CD14-positive monocyte (primary cell): ENCODE measurements at regions not wholly inside any gene's neighbourhood (a gene's known extent, or its start where the extent isn't known, plus 50 kb on each side); places are given as distances from the start of the nearest gene placed in this dataset.

Experiments used
- DNase-seq, 3 donors: peaks; one replicate each; pipeline ENCODE4 v3.0.0-alpha.2; 2011 to 2022
- H2AFZ ChIP-seq: 2 replicates; pipeline ENCODE4 v1.6.0; 2012; ENCODE audit warnings: mild to moderate bottlenecking, low read depth, low read length, inconsistent platforms; ENCODE audit not compliant: insufficient read depth, poor library complexity, severe bottlenecking
- H3K27ac ChIP-seq, 2 donors: 1 replicate in 1 of 2; 2 replicates in 1 of 2; pipeline ENCODE4 v1.5.1; 2012 to 2013; ENCODE audit warnings: low read length in 2 of 2, control low read depth in 1 of 2, inconsistent platforms in 1 of 2, low read depth in 1 of 2, mild to moderate bottlenecking in 1 of 2
- H3K27me3 ChIP-seq, 2 donors: one replicate each; pipeline versions ENCODE4 v1.6.0 to v1.6.1; 2011 to 2013; ENCODE audit warnings: low read length in 2 of 2; ENCODE audit not compliant: control insufficient read depth in 2 of 2, insufficient read depth in 2 of 2
- H3K36me3 ChIP-seq, 2 donors: replicated peaks in 1 of 2; 1 replicate in 1 of 2; 2 replicates in 1 of 2; pipeline versions ENCODE4 v1.5.1 to v1.6.1; 2012 to 2013; ENCODE audit warnings: low read length in 2 of 2, control low read depth in 1 of 2, inconsistent platforms in 1 of 2, mild to moderate bottlenecking in 1 of 2; ENCODE audit not compliant: insufficient read depth in 2 of 2, control insufficient read depth in 1 of 2
- H3K4me1 ChIP-seq, 2 donors: 1 replicate in 1 of 2; 2 replicates in 1 of 2; pipeline versions ENCODE4 v1.5.1 to v1.6.1; 2012 to 2013; ENCODE audit warnings: low read length in 2 of 2, control low read depth in 1 of 2, inconsistent platforms in 1 of 2, mild to moderate bottlenecking in 1 of 2, moderate library complexity in 1 of 2; ENCODE audit not compliant: insufficient read depth in 2 of 2, control insufficient read depth in 1 of 2
- H3K4me2 ChIP-seq: replicated peaks from 2 replicates; pipeline ENCODE3; 2012; ENCODE audit warnings: low read length, moderate library complexity, mild to moderate bottlenecking; ENCODE audit not compliant: poor library complexity, severe bottlenecking; ENCODE audit errors: extremely low read depth
- H3K4me3 ChIP-seq, 3 experiments: fragments of 200-600 bp in 1 of 3; sonication (generic) in 1 of 3; replicated peaks in 1 of 3; 1 replicate in 2 of 3; 2 replicates in 1 of 3; pipeline ENCODE4 v1.5.1; 2011 to 2013; ENCODE audit warnings: low read length in 3 of 3, mild to moderate bottlenecking in 3 of 3, control low read depth in 2 of 3, low read depth in 2 of 3, inconsistent platforms in 1 of 3, moderate library complexity in 1 of 3
- H3K79me2 ChIP-seq: 2 replicates; pipeline ENCODE4 v1.6.0; 2012; ENCODE audit warnings: mild to moderate bottlenecking, control low read depth, inconsistent platforms, low read length, moderate library complexity; ENCODE audit not compliant: insufficient read depth
- H3K9ac ChIP-seq: 2 replicates; pipeline ENCODE4 v1.6.0; 2017; ENCODE audit warnings: low read length, mild to moderate bottlenecking; ENCODE audit not compliant: insufficient read depth, poor library complexity, severe bottlenecking
- H3K9me3 ChIP-seq, 2 donors: replicated peaks in 1 of 2; 1 replicate in 1 of 2; 2 replicates in 1 of 2; pipeline versions ENCODE4 v1.5.1 to v1.6.1; 2012 to 2013; ENCODE audit warnings: low read length in 2 of 2, control low read depth in 1 of 2; ENCODE audit not compliant: control insufficient read depth in 1 of 2, insufficient read depth in 1 of 2
- H4K20me1 ChIP-seq: 2 replicates; pipeline ENCODE4 v1.6.0; 2012; ENCODE audit warnings: mild to moderate bottlenecking, low read length, control low read depth, moderate library complexity; ENCODE audit not compliant: insufficient read depth
- H3K27ac Mint-ChIP-seq, 7 donors: one replicate each; pipeline ENCODE4 v1.8.0; 2020; ENCODE audit warnings: mild to moderate bottlenecking in 7 of 7, mixed read lengths in 7 of 7, moderate library complexity in 6 of 7, inconsistent platforms in 2 of 7
- H3K27me3 Mint-ChIP-seq, 3 donors: one replicate each; pipeline ENCODE4 v1.8.0; 2021 to 2022; ENCODE audit warnings: low read depth in 3 of 3, mild to moderate bottlenecking in 3 of 3, mixed read lengths in 3 of 3, moderate library complexity in 3 of 3, inconsistent platforms in 1 of 3
- H3K36me3 Mint-ChIP-seq, 2 donors: one replicate each; pipeline ENCODE4 v1.8.0; 2020; ENCODE audit warnings: mixed read lengths in 2 of 2, inconsistent platforms in 1 of 2, mild to moderate bottlenecking in 1 of 2
- H3K4me1 Mint-ChIP-seq: one replicate; pipeline ENCODE4 v1.8.0; 2020; ENCODE audit warnings: mild to moderate bottlenecking, mixed read lengths
- H3K4me3 Mint-ChIP-seq, 2 donors: one replicate each; pipeline ENCODE4 v1.8.0; 2020; ENCODE audit warnings: mild to moderate bottlenecking in 2 of 2, mixed read lengths in 2 of 2, moderate library complexity in 1 of 2
- H3K9me3 Mint-ChIP-seq, 7 donors: one replicate each; pipeline ENCODE4 v1.8.0; 2020 to 2022; ENCODE audit warnings: mixed read lengths in 7 of 7, mild to moderate bottlenecking in 6 of 7, moderate library complexity in 6 of 7, inconsistent platforms in 2 of 7
- WGBS: methylation state at CpG from one replicate; pipeline ENCODE4 v1.1.5; 2013; ENCODE audit warnings: missing lambda C conversion rate; ENCODE audit not compliant: insufficient coverage; 5-methylcytosine and 5-hydroxymethylcytosine counted together
- intact Hi-C, 2 donors: fragments of 100-400 bp; cut with micrococcal nuclease; formaldehyde crosslinking; loops; one replicate each; pipeline versions ENCODE4 v1.15.0 to v1.15.1; 2023
- TF ChIP-seq, protein P1 (sequence below): fragments of 200-600 bp; IDR thresholded peaks from one replicate; pipeline ENCODE4 v1.8.0; 2022; ENCODE audit warnings: antibody characterized with exemption, mild to moderate bottlenecking

- H3K27me3 ChIP-seq, result no peaks in the 10 kb centered on the region
- H3K4me2 ChIP-seq, result no peak overlapping the region
- no peaks in the 10 kb centered on the region for H3K79me2 ChIP-seq
- Mint-ChIP-seq H3K27ac (no peak overlapping the region), H3K27me3 (no peaks in the 10 kb centered on the region), H3K4me3 (no peak overlapping the region), H3K36me3 (no peaks in the 10 kb centered on the region), H3K9me3 (peaks cover 0 to 8% (median 5%) of the 10 kb centered on the region in 7 donors), H3K4me1 (peaks cover 3% of the 10 kb centered on the region)
- H4K20me1 ChIP-seq, result no peaks in the 10 kb centered on the region
- no peak overlapping the region for H2AFZ ChIP-seq
- intact Hi-C loops, result no loop called here
- H3K9ac ChIP-seq, result no peak overlapping the region
- H3K27ac ChIP-seq, result no peak overlapping the region
- no peak overlapping the region for H3K4me3 ChIP-seq
- TF ChIP-seq, protein P1, sequence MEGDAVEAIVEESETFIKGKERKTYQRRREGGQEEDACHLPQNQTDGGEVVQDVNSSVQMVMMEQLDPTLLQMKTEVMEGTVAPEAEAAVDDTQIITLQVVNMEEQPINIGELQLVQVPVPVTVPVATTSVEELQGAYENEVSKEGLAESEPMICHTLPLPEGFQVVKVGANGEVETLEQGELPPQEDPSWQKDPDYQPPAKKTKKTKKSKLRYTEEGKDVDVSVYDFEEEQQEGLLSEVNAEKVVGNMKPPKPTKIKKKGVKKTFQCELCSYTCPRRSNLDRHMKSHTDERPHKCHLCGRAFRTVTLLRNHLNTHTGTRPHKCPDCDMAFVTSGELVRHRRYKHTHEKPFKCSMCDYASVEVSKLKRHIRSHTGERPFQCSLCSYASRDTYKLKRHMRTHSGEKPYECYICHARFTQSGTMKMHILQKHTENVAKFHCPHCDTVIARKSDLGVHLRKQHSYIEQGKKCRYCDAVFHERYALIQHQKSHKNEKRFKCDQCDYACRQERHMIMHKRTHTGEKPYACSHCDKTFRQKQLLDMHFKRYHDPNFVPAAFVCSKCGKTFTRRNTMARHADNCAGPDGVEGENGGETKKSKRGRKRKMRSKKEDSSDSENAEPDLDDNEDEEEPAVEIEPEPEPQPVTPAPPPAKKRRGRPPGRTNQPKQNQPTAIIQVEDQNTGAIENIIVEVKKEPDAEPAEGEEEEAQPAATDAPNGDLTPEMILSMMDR, result no peak
- H3K4me1 ChIP-seq, result no peaks in the 10 kb centered on the region
- no CpG with 5 or more reads among the region's 5 CpGs for WGBS
- peaks cover 0 to 4% of the 10 kb centered on the region in 2 donors for H3K9me3 ChIP-seq
- H3K36me3 ChIP-seq, result no peaks in the 10 kb centered on the region
- no peak for DNase-seq
These were observed 176.9 kb upstream of the STT3B start for GRCh38 chr3:31355807-31356206.

DNA sequence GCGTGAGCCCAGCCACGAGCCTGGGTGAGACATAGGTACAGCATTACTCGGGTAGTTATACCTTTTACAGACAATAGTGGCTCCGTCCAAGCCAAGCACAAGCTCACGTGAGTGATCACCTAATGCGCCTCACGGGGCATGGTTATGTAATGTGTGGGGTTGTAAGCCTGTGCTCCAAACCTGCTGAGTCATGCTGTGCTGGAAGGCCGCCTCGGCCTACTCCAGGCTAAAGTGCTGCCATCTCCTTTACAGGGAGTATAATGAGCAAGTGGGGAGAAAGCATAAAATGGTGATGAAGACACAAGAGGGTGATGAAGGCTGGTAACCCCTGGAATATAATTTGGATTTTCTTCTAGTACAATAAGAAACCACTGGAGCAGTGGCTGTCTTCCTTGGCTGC lies 175.8 kb upstream of the STT3B start:
- no peaks in the 10 kb centered on the region for H3K36me3 Mint-ChIP-seq
- no peak overlapping the region for H3K27ac Mint-ChIP-seq
- Histone ChIP-seq H3K9me3 (peaks cover 0 to 4% of the 10 kb centered on the region in 2 donors), H3K27ac (no peak overlapping the region), H4K20me1 (no peaks in the 10 kb centered on the region), H3K36me3 (no peaks in the 10 kb centered on the region), H2AFZ (no peak overlapping the region), H3K4me1 (no peaks in the 10 kb centered on the region), H3K9ac (no peak overlapping the region), H3K27me3 (no peaks in the 10 kb centered on the region), H3K4me2 (no peak overlapping the region), H3K79me2 (no peaks in the 10 kb centered on the region), H3K4me3 (no peak overlapping the region)
- H3K4me1 Mint-ChIP-seq, result peaks cover 3% of the 10 kb centered on the region
- no peak overlapping the region for H3K4me3 Mint-ChIP-seq
- 69% methylated on average over 9 of the region's 9 CpGs for WGBS
- DNase-seq, result peak; percentile 6 to 42 (median 14)
- intact Hi-C loops, result no loop called here
- H3K27me3 Mint-ChIP-seq, result no peaks in the 10 kb centered on the region
- peaks cover 0 to 8% (median 5%) of the 10 kb centered on the region in 7 donors for H3K9me3 Mint-ChIP-seq
- TF ChIP-seq, protein P1, result no peak
